NCI-H82 (cell line): ENCODE measurements at regions not wholly inside any gene's neighbourhood (a gene's known extent, or its start where the extent isn't known, plus 50 kb on each side); places are given as distances from the start of the nearest gene placed in this dataset.

ENCODE experiments used
- DNase-seq: peaks from one replicate; lab custom pipeline; 2025; lab: John Stamatoyannopoulos, UW

DNA sequence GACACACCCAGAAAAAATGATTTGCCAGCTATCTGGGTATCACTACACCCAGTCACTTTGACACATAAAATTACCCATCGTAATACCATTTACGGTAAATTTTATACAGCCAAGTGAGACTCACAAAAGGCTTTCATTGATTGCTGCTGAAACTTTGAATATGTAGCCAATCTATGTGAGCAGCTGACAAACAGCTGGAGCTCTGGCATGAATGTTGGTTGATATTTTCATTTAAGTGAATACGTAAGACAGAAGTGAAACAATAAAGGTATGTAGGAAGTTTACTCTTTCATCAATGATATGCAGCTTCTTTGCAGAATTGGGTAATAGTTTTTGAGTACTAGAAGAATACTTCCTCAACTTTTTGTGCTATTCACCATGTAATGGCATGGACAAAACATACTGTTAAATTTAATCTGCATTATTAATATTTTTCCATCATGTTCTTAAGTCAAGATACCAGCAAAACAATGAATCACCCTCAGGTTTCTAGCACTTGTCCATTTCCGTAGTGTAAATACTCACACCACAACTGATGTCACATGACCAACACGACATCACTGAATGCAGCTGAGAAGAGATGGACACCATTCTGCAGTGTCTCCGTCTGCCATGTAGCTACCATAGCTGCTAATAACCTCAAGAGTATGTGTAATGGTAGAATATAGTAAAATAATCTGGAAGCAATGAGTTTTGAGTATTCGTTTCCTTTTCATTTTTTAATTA, 205.9 kb upstream of the HES1 start:
- no peak for DNase-seq

GRCh38 chr3:193932136-193932535, 203.8 kb upstream of the HES1 start:
- DNase-seq, result no peak

DNA sequence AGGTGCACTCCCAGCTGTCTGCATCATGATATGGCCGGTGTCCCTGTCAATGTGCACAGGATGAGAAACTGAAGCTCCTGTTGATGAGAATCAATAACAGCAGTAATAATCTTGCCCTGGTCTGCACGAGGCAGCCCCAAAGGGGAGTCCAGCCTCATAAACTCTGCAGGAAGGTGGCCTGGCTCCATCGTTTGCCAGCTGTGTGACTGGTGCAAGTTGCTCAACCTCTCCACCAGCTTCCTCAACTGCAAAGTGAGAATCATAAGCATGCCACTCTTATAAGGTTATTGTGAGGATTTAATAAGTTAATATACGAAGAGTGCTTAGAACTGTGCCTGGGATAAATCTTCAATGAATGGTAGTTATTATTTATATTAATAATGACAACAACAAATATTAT, 203.4 kb upstream of the HES1 start:
- DNase-seq, result no peak

DNA sequence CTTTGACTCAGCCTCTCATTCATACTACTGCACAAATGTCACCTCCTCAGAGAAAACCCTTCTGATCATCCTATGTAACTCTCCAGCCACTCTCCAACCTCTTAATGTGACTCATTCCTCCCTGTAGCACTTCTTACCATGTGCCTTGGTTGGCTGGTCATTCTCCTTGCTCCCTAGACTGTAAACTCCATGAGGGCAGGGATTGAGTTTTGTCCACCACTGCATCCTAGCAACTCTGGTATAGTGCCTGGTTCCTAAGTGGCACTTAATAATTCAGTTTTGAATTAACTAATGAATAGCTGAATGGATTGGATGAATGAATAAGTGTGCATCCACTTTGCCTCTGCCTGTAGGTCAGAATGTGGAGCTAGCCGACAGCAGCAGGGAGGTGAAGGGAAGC, 202.5 kb upstream of the HES1 start:
- no peak for DNase-seq

GRCh38 chr3:193935916-193936315, 200.0 kb upstream of the HES1 start:
- DNase-seq, result no peak

DNA sequence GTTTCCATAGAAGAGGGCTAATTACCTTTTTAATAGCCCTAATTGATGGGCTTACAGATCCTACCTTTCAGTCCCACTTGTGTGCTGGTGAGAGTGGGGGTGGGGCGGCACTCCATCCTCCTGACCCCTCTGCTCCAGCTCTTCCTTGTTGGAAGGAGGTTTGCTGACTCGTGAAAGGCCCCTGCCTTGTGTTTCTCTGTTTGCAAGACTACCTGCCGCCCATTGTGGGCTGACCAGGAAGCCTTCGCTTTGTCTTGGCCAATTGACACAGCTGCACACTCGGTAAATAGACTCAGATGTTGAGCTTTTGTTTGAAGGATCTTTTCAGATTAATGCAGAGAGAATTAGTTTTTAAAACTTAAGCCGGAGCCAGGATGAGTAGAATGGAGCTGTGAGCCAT, 197.3 kb upstream of the HES1 start:
- peak; percentile 46 for DNase-seq

GRCh38 chr3:193939527-193939926, 196.4 kb upstream of the HES1 start:
- no peak for DNase-seq

GRCh38 chr3:193940526-193940925, 195.4 kb upstream of the HES1 start:
- no peak for DNase-seq

DNA sequence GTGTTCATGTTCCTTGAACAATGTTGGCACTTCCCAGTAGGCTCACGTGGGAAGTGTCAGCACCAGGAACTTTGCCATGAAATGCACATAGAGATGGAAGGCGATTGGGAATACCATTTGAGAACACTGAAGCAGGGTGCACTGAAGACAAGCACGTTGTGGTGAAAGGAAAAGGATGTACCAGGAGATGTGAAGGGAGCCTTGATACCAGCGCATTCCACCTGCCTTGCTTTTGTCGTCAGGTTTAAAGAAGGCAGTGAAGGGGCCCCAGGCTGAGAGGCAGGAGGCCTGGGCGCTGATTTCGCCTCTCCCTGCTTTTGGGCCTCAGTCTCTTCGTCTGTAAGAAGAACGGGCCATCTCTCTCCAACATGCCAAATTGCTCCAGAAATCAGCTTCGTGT, 194.5 kb upstream of the HES1 start:
- no peak for DNase-seq

DNA sequence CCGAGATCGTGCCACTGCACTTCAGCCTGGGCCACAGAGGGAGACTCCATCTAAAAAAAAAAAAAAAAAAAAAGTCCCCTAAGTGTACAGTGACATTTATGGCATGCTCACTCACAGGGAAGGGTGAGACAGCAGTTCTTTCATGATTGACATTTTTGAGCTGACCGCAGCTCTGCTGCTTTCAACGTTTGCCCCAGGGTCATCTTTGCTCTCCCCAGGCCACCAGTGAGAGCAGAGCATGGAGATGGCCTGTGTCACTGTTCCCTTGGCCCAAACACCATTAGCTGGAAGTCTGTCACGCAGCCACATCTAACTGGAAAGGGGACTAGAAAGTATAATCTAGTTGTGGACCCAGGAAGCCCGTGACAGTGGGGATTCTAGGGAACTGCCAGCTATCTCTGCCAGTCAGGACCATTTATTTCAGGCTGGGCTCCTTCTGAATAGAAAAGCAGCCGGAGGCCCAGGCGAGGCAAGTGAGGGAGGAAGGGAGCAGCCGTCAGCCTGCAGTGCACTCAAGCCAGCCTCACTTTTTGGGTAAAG, 193.4 kb upstream of the HES1 start:
- no peak for DNase-seq

GRCh38 chr3:193943200-193943599, 192.7 kb upstream of the HES1 start:
- DNase-seq, result no peak

GRCh38 chr3:193943851-193944517, 192.0 kb upstream of the HES1 start:
- DNase-seq, result no peak

GRCh38 chr3:193944518-193944884, 191.4 kb upstream of the HES1 start:
- DNase-seq, result no peak

- no peak for DNase-seq
These were observed 190.8 kb upstream of the HES1 start for GRCh38 chr3:193945143-193945542.

- DNase-seq, result no peak
These were observed 189.0 kb upstream of the HES1 start for GRCh38 chr3:193946945-193947344.

GRCh38 chr3:193947596-193947995, 188.4 kb upstream of the HES1 start:
- no peak for DNase-seq

DNA sequence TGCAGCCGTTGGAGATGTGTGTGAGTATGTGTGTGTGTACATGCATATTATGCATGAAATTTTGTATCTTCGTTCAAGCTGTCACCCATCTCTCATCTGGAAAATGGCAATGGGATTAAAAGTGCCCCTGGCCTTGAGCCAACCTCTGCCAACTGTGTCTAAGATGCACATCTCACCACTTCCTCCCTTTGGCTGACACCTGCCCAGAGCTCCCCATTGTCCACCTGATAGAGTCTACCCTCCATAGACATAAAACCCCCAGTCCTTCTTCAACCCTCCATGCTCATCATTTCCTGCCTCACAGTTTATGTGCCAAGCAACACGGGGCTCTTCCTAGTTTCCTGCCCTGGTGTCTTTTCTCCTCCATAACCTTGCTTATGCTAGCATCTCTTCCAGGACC, 187.5 kb upstream of the HES1 start:
- no peak for DNase-seq

DNA sequence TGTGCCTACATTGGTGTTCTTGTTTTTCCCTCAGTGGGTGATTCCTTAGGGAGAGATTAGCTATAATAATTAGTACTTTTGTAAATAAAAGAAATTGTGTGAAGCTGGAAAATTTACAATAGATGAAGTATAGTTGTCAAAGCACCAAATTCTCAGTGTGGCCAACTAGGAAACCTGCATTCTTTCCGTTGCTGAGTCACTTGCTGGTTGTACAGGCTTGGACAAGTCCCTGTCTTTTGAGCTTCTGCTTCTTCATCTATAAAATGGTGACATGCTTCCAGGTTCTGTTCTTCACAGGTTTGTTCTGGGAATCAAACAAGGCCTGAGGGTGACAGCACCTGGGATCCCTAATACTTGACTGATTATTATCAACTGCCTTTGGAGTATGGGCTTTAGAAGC, 184.1 kb upstream of the HES1 start:
- DNase-seq, result no peak

DNA sequence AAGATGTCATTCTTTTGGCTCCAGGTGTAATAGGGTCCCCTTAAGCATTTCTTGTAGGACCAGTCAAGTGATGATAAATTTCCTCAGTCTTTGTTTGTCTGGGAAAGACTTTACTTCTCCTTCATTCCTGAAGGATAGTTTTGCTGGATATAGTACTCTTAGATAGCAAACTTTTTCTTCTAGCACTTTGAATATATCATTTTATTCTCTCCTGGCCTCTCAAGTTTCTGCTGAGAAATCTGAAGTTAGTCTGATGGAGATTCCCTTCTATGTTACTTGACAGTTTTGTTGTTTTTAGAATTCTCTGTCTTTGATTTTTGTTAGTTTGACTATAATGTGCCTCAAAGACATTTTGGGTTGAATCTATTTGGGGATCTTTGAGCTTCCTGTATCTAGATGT, 181.2 kb upstream of the HES1 start:
- no peak for DNase-seq

- no peak for DNase-seq
These were observed 180.2 kb upstream of the HES1 start for GRCh38 chr3:193955719-193956118.

DNA sequence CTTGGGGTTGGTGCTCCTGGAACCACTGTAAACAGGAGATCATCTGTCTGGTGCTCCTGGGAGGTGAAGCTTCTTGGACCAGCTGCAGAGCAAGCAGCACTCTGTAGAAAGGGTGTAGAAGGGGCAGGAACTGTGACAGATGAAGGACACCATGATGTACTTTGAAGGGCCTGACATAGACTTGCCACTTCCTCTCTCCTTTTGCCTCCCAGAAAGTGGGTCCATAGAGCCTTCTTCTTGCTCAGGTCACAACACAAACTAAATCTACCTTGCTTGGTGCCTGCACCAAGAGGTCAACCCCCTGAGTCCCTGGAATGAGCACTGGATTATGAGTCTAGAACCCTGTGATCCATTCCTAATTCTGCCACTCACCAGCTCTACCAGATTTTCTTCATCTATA, 176.1 kb upstream of the HES1 start:
- DNase-seq, result no peak

- no peak for DNase-seq
These were observed 175.3 kb upstream of the HES1 start for GRCh38 chr3:193960487-193961274.
